Right atrium auricular region (tissue), 2 donors: ENCODE measurements at regions not wholly inside any gene's neighbourhood (a gene's known extent, or its start where the extent isn't known, plus 50 kb on each side); places are given as distances from the start of the nearest gene placed in this dataset.

Experiments
- DNase-seq: peaks from one replicate; pipeline ENCODE4 v3.0.0-alpha.2; 2019; ENCODE audit warnings: low spot score
- H3K27ac ChIP-seq, 2 donors: fragments of 200-600 bp; sonication (generic); 1 replicate in 1 of 2; 2 replicates in 1 of 2; pipeline ENCODE4 v1.5.1; 2016 to 2019
- H3K27me3 ChIP-seq, 2 donors: fragments of 200-600 bp; sonication (generic); one replicate each; pipeline versions ENCODE4 v1.5.1 to v1.6.0; 2017 to 2019
- H3K36me3 ChIP-seq: fragments of 200-600 bp; sonication (generic); one replicate; pipeline ENCODE4 v1.5.1; 2016
- H3K4me1 ChIP-seq, 2 donors: fragments of 200-600 bp; sonication (generic); one replicate each; pipeline versions ENCODE4 v1.5.1 to v1.6.0; 2017 to 2019
- H3K4me3 ChIP-seq, 2 donors: fragments of 200-600 bp; sonication (generic); 1 replicate in 1 of 2; 2 replicates in 1 of 2; pipeline ENCODE4 v1.5.1; 2017 to 2019; ENCODE audit warnings: mild to moderate bottlenecking in 1 of 2, moderate library complexity in 1 of 2
- H3K9me3 ChIP-seq, 2 donors: fragments of 200-600 bp; sonication (generic); one replicate each; pipeline ENCODE4 v1.5.1; 2019
- TF ChIP-seq, protein P1 (sequence below), 2 donors: fragments of 200-600 bp; sonication (generic); IDR thresholded peaks; one replicate each; pipeline ENCODE4 v1.5.1; 2019; ENCODE audit warnings: antibody characterized with exemption in 2 of 2

DNA sequence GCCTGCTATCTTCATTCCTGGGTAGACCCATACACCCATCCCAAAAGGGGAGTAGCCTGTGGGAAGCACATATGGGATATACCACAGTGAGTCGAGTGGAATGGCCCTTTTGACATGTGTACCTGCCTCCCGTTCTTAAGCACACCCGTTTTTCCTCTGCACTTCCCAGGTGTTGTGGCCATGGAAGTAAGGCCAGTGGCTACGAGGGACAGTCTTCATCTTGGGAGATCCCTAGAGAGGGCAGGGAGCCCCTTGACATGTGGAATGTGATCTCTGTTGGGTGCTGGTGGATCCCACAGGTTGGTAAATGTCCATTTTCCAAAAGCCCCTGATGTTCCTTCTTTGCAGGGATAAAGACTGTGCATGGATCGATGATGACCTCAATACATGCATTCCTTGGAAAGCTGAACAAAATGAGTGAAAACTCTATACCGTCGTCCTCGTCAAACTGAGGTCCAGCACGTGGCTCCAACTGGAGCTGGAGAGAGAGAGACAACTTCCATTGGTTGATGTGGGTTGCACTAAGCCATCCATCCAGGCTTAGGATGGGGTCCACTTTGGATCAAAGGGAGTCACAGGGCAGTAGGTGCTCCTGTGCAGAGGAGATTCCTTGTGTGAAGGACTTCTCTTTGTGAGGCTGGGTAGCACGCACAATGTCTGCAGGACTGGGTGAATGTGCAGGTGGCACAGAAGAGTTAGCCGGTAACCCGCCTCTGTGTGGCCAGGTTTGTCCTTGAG lies 136.8 kb downstream of the SNRPN start:
- Histone ChIP-seq H3K36me3 (peaks cover 90% of the 10 kb centered on the region), H3K9me3 (peaks cover 5 to 86% of the 10 kb centered on the region in 2 donors)
- peak; percentile 36 for DNase-seq

DNA sequence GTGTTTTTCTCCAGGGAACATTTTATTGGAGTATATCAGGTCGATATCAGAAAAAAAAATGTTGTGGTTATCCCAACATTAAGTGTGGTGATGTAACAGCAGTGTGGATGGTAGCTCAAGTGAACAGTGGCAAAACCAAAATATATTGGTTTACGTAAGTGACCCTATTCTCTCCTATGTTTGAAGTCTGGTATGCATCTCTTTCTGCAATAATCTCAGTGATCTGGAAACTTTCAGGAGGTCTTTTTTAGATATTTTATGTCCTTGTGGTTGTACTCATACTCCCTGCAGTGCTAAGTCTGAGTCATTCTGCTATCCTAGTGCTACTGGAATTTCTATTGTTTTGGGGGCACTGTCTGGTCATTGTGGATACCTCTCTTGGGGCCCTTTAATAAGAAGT lies 137.9 kb downstream of the SNRPN start:
- TF ChIP-seq, protein P1, sequence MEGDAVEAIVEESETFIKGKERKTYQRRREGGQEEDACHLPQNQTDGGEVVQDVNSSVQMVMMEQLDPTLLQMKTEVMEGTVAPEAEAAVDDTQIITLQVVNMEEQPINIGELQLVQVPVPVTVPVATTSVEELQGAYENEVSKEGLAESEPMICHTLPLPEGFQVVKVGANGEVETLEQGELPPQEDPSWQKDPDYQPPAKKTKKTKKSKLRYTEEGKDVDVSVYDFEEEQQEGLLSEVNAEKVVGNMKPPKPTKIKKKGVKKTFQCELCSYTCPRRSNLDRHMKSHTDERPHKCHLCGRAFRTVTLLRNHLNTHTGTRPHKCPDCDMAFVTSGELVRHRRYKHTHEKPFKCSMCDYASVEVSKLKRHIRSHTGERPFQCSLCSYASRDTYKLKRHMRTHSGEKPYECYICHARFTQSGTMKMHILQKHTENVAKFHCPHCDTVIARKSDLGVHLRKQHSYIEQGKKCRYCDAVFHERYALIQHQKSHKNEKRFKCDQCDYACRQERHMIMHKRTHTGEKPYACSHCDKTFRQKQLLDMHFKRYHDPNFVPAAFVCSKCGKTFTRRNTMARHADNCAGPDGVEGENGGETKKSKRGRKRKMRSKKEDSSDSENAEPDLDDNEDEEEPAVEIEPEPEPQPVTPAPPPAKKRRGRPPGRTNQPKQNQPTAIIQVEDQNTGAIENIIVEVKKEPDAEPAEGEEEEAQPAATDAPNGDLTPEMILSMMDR (IDR thresholded peaks at IDR 0.05), result no peak
- H3K27me3 ChIP-seq, result no peaks in the 10 kb centered on the region
- no peak for DNase-seq
- H3K36me3 ChIP-seq, result peaks cover 90% of the 10 kb centered on the region
- H3K4me3 ChIP-seq, result no peak overlapping the region
- peaks cover 0 to 85% of the 10 kb centered on the region in 2 donors for H3K9me3 ChIP-seq
- no peaks in the 10 kb centered on the region for H3K4me1 ChIP-seq
- no peak overlapping the region for H3K27ac ChIP-seq

More for the DNA sequence above, 136.8 kb downstream of the SNRPN start:
- Histone ChIP-seq H3K4me1 (no peaks in the 10 kb centered on the region), H3K27me3 (no peaks in the 10 kb centered on the region), H3K4me3 (no peak overlapping the region), H3K27ac (no peak overlapping the region)
- TF ChIP-seq, protein P1 (IDR thresholded peaks at IDR 0.05), result no peak

DNA sequence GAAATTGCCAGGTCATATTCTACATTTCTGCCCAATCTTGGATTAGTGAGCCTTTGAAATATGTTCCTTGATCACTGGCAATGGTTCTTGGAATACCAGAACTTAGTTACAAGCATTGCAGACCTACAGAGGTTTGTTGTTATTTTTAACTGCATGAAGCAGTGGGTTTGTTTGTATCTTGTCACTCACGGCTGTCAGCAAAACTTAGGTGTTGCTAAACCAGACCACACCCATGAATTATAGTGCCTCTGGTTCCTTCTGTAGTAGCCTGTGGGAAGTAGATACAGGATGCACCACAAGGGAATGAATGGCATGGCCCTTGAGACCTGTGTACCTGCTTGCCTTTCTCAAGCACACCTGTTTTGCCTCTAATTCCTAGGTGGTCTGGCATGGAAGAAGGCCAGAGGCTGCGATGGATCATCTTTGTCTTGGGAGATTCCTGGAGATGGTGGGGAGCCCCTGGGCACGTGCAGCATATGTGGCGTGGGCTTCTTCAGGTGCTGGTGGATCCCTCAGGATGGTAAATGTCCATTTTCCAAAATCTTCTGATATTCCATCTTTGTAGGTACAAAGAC lies 138.8 kb downstream of the SNRPN start:
- no peaks in the 10 kb centered on the region for H3K4me1 ChIP-seq
- no peak overlapping the region for H3K4me3 ChIP-seq
- TF ChIP-seq, protein P1 (IDR thresholded peaks at IDR 0.05), result no peak
- H3K27me3 ChIP-seq, result no peaks in the 10 kb centered on the region
- H3K36me3 ChIP-seq, result peaks cover 90% of the 10 kb centered on the region
- no peak for DNase-seq
- peaks cover 0 to 85% of the 10 kb centered on the region in 2 donors for H3K9me3 ChIP-seq
- H3K27ac ChIP-seq, result no peak overlapping the region

GRCh38 chr15:25094066-25094465 lies 139.3 kb downstream of the SNRPN start:
- TF ChIP-seq, protein P1 (IDR thresholded peaks at IDR 0.05), result no peak
- no peak overlapping the region for H3K4me3 ChIP-seq
- peaks cover 93% of the 10 kb centered on the region for H3K36me3 ChIP-seq
- H3K27ac ChIP-seq, result no peak overlapping the region
- no peak for DNase-seq
- no peaks in the 10 kb centered on the region for H3K27me3 ChIP-seq
- H3K9me3 ChIP-seq, result peaks cover 0 to 89% of the 10 kb centered on the region in 2 donors
- no peaks in the 10 kb centered on the region for H3K4me1 ChIP-seq

- Histone ChIP-seq H3K9me3 (peaks cover 0 to 89% of the 10 kb centered on the region in 2 donors), H3K4me3 (no peak overlapping the region), H3K27ac (no peak overlapping the region), H3K27me3 (no peaks in the 10 kb centered on the region), H3K36me3 (peaks cover 93% of the 10 kb centered on the region), H3K4me1 (no peaks in the 10 kb centered on the region)
- TF ChIP-seq, protein P1 (IDR thresholded peaks at IDR 0.05), result no peak
- no peak for DNase-seq
Measured at GRCh38 chr15:25094519-25094918, 139.7 kb downstream of the SNRPN start.
